ENCODE measurements at regions not wholly inside any gene's neighbourhood (a gene's known extent, or its start where the extent isn't known, plus 50 kb on each side); places are given as distances from the start of the nearest gene placed in this dataset.

- Histone ChIP-seq H2BK20ac (ENCODE audit: low read length) (no peak overlapping the region), H2BK12ac (ENCODE audit: low read depth, low read length) (no peak overlapping the region), H2AFZ (ENCODE audit: low read length) (no peak overlapping the region), H3K9ac (replicated peaks in 1 of 4; ENCODE audit: extremely low read depth in 1 of 4, low read depth in 3 of 4, low read length in 3 of 4) (no peak overlapping the region), H2AK5ac (ENCODE audit: low read depth, low read length) (no peak overlapping the region), H3K18ac (ENCODE audit: extremely low read depth, low read length) (no peak overlapping the region), H3K4ac (replicated peaks; ENCODE audit: insufficient read length, low read depth, low read length) (no peak overlapping the region), H3K4me3 (ENCODE audit: extremely low read depth in 1 of 4, insufficient read depth in 2 of 4, low read depth in 3 of 4, low read length in 4 of 4) (no peak overlapping the region), H3K4me2 (ENCODE audit: insufficient read depth in 1 of 2, low read depth in 2 of 2, low read length in 2 of 2) (no peak overlapping the region), H3K14ac (ENCODE audit: insufficient read length) (no peak overlapping the region), H3K27ac (ENCODE audit: low read depth, low read length) (no peak overlapping the region), H4K5ac (ENCODE audit: insufficient read length, low read depth, low read length) (no peak overlapping the region), H3K27me3 (replicated peaks in 1 of 4; ENCODE audit: control insufficient read depth in 3 of 4, extremely low read depth in 1 of 4, insufficient read depth in 3 of 4, low read length in 3 of 4) (no peaks in the 10 kb centered on the region), H2BK120ac (replicated peaks; ENCODE audit: low read depth, low read length) (no peak overlapping the region), H3K79me1 (ENCODE audit: low read depth, low read length) (no peaks in the 10 kb centered on the region), H3K36me3 (ENCODE audit: control insufficient read depth in 2 of 4, insufficient read depth in 4 of 4, low read length in 3 of 4) (no peaks in the 10 kb centered on the region), H2BK15ac (ENCODE audit: low read length) (no peak overlapping the region), H2BK5ac (ENCODE audit: low read depth, low read length) (no peak overlapping the region), H3K9me3 (ENCODE audit: insufficient read depth in 2 of 2, low read depth in 1 of 2, low read length in 1 of 2) (no peaks in the 10 kb centered on the region), H3K23me2 (ENCODE audit: low read depth, low read length) (no peaks in the 10 kb centered on the region), H3K56ac (replicated peaks; ENCODE audit: insufficient read length, low read depth, low read length) (no peak overlapping the region), H3K23ac (ENCODE audit: insufficient read length) (no peak overlapping the region), H3K79me2 (ENCODE audit: control insufficient read depth in 1 of 2, insufficient read depth in 2 of 2, low read length in 2 of 2) (no peaks in the 10 kb centered on the region), H3K4me1 (replicated peaks in 1 of 4; ENCODE audit: control insufficient read depth in 3 of 4, insufficient read depth in 4 of 4, low read length in 3 of 4) (no peaks in the 10 kb centered on the region), H4K20me1 (replicated peaks in 1 of 2; ENCODE audit: control insufficient read depth in 1 of 2, insufficient read depth in 2 of 2, low read length in 2 of 2) (no peaks in the 10 kb centered on the region), H4K8ac (ENCODE audit: extremely low read depth, insufficient read depth, low read length) (no peak overlapping the region), H4K91ac (replicated peaks; ENCODE audit: insufficient read length, low read length) (no peak overlapping the region)
- ChIA-PET CTCF (ENCODE audit: partially characterized antibody) (interaction anchor here (1.2 to 4.0 kb wide), 4 partner anchors 11 to 183 kb away, joined by 3 to 37 read pairs (median 6); no protein-coding TSS in a partner anchor), POLR2A (ENCODE audit: partially characterized antibody) (no interaction called here)
- TF ChIP-seq SIN3A (conservative IDR thresholded peaks at IDR 0.05 in 1 of 2, IDR thresholded peaks at IDR 0.05 in 1 of 2; ENCODE audit: low read depth in 1 of 2, low read length in 2 of 2) (no peak), MAFK (IDR thresholded peaks at IDR 0.05; ENCODE audit: low read depth, low read length) (no peak), RAD21 (IDR thresholded peaks at IDR 0.05 in 1 of 2, conservative IDR thresholded peaks at IDR 0.05 in 1 of 2; ENCODE audit: low read depth in 2 of 2, low read length in 2 of 2) (no peak), USF2 (IDR thresholded peaks at IDR 0.05; ENCODE audit: low read length) (no peak), HDAC2 (IDR thresholded peaks at IDR 0.05; ENCODE audit: borderline replicate concordance in 1 of 2, low read depth in 2 of 2, low read length in 2 of 2) (no peak), KDM1A (IDR thresholded peaks at IDR 0.05; ENCODE audit: borderline replicate concordance, low read length) (no peak), NANOG (IDR thresholded peaks at IDR 0.05; ENCODE audit: insufficient read depth, low read depth, low read length, poor library complexity, severe bottlenecking) (no peak)
- 76% methylated on average over 2 of the region's 2 CpGs; no CpG with 5 or more reads in 1 of the 2 experiments for WGBS, 2 experiments (ENCODE audit: extremely low coverage in 1 of 2, insufficient coverage in 1 of 2, insufficient read length in 1 of 2, insufficient replicate concordance in 2 of 2, low coverage in 1 of 2, low lambda C conversion rate in 2 of 2, missing lambda C conversion rate in 1 of 2)
- DNase-seq (ENCODE audit: low read depth in 1 of 2, low spot score in 2 of 2), result no peak
- FAIRE-seq, result no peak
Measured at GRCh38 chr1:157937744-157938143, 55.7 kb upstream of the KIRREL1 start.
